SU-DHL-6 (cell line): ENCODE measurements at regions not wholly inside any gene's neighbourhood (a gene's known extent, or its start where the extent isn't known, plus 50 kb on each side); places are given as distances from the start of the nearest gene placed in this dataset.

ENCODE experiments used
- CTCF ChIP-seq: fragments of 200-600 bp; sonication (generic); IDR thresholded peaks from one replicate; pipeline ENCODE4 v1.5.1; 2017; ENCODE audit warnings: antibody characterized with exemption, mild to moderate bottlenecking, low read length, moderate library complexity; ENCODE audit not compliant: insufficient read depth, poor library complexity, severe bottlenecking
- EZH2phosphoT487 ChIP-seq: fragments of 200-600 bp; sonication (generic), shearing (Covaris generic); conservative IDR thresholded peaks from 2 replicates; pipeline ENCODE4 v1.6.1; 2018; ENCODE audit warnings: mild to moderate bottlenecking, antibody characterized with exemption, low read length, moderate library complexity, mixed read lengths

- TF ChIP-seq CTCF, result no peak
- no peak for TF ChIP-seq EZH2phosphoT487
Measured at GRCh38 chr20:26354511-26354910, 657.9 kb upstream of the ZNF337 start.
